Right lobe of liver (tissue), 4 donors: ENCODE measurements at regions not wholly inside any gene's neighbourhood (a gene's known extent, or its start where the extent isn't known, plus 50 kb on each side); places are given as distances from the start of the nearest gene placed in this dataset.

Experiments used
- POLR2A ChIP-seq: fragments of 450-650 bp; IDR thresholded peaks from one replicate; pipeline ENCODE4 v1.6.1; 2017; ENCODE audit warnings: antibody characterized with exemption, mild to moderate bottlenecking
- TF ChIP-seq, protein P1 (sequence below), 4 donors: fragments of 200-600 bp in 3 of 4; fragments of 450-650 bp in 1 of 4; IDR thresholded peaks; one replicate each; pipeline versions ENCODE4 v1.5.1 to v1.8.0; 2016 to 2022; ENCODE audit warnings: antibody characterized with exemption in 4 of 4, mild to moderate bottlenecking in 2 of 4
- donor health status: DM: no; HTN: no; CAD: no.
- donor health status: DM: no; HTN: no; CAD: no.
- donor health status: DM: no; HTN: yes; CAD: no.

DNA sequence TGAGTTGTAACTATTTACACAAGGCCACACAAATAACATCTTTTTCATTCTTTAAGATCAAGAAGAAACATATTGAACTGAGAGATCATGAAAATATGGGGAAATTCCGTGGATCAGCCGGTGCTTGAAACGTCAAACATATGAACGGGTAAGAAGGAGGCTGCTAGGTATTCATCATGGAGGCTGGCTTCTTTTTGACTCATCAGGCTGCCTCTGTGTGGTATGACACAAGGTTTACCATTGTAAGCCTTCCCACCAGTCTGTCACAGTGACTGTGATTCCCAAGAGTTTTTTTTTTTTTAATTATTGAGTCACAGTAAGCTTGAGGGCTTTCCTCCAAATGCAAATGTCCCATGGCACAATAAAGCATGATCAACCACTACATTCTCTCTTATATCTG, 506.9 kb downstream of the BCL11A start:
- TF ChIP-seq, protein P1, sequence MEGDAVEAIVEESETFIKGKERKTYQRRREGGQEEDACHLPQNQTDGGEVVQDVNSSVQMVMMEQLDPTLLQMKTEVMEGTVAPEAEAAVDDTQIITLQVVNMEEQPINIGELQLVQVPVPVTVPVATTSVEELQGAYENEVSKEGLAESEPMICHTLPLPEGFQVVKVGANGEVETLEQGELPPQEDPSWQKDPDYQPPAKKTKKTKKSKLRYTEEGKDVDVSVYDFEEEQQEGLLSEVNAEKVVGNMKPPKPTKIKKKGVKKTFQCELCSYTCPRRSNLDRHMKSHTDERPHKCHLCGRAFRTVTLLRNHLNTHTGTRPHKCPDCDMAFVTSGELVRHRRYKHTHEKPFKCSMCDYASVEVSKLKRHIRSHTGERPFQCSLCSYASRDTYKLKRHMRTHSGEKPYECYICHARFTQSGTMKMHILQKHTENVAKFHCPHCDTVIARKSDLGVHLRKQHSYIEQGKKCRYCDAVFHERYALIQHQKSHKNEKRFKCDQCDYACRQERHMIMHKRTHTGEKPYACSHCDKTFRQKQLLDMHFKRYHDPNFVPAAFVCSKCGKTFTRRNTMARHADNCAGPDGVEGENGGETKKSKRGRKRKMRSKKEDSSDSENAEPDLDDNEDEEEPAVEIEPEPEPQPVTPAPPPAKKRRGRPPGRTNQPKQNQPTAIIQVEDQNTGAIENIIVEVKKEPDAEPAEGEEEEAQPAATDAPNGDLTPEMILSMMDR (IDR thresholded peaks at IDR 0.05) = no peak
- TF ChIP-seq POLR2A = no peak
